ENCODE measurements at regions not wholly inside any gene's neighbourhood (a gene's known extent, or its start where the extent isn't known, plus 50 kb on each side); places are given as distances from the start of the nearest gene placed in this dataset.

DNA sequence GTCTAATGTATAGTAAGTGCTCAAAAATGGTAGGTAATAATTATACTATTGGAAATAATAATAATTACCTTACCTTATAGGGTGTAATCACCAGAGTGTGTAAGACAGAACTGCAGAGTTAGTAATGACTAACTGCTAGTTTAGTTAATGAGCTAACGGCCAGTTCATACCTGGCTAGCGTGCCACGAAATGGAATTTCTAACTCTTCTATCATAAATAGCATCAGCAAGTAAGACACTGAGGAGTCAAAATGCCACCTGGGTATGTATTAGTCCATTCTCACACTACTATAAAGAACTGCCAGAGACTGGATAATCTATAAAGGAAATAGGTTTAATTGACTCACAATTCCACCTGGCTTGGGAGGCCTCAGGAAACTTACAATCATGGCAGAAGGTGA is 63.4 kb upstream of the CEP85L start (continued):
- TF ChIP-seq, protein P1, sequence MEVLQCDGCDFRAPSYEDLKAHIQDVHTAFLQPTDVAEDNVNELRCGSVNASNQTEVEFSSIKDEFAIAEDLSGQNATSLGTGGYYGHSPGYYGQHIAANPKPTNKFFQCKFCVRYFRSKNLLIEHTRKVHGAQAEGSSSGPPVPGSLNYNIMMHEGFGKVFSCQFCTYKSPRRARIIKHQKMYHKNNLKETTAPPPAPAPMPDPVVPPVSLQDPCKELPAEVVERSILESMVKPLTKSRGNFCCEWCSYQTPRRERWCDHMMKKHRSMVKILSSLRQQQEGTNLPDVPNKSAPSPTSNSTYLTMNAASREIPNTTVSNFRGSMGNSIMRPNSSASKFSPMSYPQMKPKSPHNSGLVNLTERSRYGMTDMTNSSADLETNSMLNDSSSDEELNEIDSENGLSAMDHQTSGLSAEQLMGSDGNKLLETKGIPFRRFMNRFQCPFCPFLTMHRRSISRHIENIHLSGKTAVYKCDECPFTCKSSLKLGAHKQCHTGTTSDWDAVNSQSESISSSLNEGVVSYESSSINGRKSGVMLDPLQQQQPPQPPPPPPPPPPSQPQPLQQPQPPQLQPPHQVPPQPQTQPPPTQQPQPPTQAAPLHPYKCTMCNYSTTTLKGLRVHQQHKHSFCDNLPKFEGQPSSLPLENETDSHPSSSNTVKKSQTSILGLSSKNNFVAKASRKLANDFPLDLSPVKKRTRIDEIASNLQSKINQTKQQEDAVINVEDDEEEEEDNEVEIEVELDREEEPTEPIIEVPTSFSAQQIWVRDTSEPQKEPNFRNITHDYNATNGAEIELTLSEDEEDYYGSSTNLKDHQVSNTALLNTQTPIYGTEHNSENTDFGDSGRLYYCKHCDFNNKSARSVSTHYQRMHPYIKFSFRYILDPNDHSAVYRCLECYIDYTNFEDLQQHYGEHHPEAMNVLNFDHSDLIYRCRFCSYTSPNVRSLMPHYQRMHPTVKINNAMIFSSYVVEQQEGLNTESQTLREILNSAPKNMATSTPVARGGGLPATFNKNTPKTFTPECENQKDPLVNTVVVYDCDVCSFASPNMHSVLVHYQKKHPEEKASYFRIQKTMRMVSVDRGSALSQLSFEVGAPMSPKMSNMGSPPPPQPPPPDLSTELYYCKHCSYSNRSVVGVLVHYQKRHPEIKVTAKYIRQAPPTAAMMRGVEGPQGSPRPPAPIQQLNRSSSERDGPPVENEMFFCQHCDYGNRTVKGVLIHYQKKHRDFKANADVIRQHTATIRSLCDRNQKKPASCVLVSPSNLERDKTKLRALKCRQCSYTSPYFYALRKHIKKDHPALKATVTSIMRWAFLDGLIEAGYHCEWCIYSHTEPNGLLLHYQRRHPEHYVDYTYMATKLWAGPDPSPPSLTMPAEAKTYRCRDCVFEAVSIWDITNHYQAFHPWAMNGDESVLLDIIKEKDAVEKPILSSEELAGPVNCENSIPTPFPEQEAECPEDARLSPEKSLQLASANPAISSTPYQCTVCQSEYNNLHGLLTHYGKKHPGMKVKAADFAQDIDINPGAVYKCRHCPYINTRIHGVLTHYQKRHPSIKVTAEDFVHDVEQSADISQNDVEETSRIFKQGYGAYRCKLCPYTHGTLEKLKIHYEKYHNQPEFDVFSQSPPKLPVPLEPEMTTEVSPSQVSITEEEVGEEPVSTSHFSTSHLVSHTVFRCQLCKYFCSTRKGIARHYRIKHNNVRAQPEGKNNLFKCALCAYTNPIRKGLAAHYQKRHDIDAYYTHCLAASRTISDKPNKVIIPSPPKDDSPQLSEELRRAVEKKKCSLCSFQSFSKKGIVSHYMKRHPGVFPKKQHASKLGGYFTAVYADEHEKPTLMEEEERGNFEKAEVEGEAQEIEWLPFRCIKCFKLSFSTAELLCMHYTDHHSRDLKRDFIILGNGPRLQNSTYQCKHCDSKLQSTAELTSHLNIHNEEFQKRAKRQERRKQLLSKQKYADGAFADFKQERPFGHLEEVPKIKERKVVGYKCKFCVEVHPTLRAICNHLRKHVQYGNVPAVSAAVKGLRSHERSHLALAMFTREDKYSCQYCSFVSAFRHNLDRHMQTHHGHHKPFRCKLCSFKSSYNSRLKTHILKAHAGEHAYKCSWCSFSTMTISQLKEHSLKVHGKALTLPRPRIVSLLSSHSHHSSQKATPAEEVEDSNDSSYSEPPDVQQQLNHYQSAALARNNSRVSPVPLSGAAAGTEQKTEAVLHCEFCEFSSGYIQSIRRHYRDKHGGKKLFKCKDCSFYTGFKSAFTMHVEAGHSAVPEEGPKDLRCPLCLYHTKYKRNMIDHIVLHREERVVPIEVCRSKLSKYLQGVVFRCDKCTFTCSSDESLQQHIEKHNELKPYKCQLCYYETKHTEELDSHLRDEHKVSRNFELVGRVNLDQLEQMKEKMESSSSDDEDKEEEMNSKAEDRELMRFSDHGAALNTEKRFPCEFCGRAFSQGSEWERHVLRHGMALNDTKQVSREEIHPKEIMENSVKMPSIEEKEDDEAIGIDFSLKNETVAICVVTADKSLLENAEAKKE (CRISPR knock-in tag; IDR thresholded peaks at IDR 0.05), result no peak
- TF ChIP-seq, protein P2, sequence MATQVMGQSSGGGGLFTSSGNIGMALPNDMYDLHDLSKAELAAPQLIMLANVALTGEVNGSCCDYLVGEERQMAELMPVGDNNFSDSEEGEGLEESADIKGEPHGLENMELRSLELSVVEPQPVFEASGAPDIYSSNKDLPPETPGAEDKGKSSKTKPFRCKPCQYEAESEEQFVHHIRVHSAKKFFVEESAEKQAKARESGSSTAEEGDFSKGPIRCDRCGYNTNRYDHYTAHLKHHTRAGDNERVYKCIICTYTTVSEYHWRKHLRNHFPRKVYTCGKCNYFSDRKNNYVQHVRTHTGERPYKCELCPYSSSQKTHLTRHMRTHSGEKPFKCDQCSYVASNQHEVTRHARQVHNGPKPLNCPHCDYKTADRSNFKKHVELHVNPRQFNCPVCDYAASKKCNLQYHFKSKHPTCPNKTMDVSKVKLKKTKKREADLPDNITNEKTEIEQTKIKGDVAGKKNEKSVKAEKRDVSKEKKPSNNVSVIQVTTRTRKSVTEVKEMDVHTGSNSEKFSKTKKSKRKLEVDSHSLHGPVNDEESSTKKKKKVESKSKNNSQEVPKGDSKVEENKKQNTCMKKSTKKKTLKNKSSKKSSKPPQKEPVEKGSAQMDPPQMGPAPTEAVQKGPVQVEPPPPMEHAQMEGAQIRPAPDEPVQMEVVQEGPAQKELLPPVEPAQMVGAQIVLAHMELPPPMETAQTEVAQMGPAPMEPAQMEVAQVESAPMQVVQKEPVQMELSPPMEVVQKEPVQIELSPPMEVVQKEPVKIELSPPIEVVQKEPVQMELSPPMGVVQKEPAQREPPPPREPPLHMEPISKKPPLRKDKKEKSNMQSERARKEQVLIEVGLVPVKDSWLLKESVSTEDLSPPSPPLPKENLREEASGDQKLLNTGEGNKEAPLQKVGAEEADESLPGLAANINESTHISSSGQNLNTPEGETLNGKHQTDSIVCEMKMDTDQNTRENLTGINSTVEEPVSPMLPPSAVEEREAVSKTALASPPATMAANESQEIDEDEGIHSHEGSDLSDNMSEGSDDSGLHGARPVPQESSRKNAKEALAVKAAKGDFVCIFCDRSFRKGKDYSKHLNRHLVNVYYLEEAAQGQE (IDR thresholded peaks at IDR 0.05; ENCODE audit: unreplicated experiment), result no peak

DNA sequence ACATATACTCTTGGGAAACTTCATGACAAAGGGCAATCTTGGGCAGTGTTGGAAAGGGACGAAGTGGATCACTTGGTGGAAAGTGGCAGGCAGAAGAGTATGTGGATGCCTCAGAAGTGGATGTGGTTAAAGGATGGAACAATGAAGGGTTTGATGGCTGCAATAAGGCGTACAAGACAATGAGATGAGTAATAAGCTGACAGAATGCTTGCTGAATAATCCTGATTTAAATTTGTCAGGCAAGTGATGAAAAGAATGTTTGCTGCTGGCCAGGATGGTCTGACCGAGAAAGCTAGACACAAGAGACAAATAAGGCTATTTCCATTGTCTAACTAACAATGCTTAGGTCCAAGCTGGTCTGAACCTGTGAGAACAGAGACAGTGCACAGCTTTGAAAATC is 61.6 kb upstream of the CEP85L start:
- H3K36me3 Mint-ChIP-seq (ENCODE audit: low read depth), result no peaks in the 10 kb centered on the region
- peaks cover 14% of the 10 kb centered on the region for H3K4me1 Mint-ChIP-seq
- Histone ChIP-seq H3K4me3 (no peak overlapping the region), H3K4me1 (ENCODE audit: insufficient read depth) (peaks cover 18% of the 10 kb centered on the region), H3K27ac (ENCODE audit: low read depth) (no peak overlapping the region), H3F3A (replicated peaks; ENCODE audit: low read depth) (no peaks in the 10 kb centered on the region), H4K20me1 (replicated peaks; ENCODE audit: insufficient read depth) (no peaks in the 10 kb centered on the region), H2AFZ (no peak overlapping the region), H3K9me2 (ENCODE audit: insufficient read depth) (no peaks in the 10 kb centered on the region), H3K27me3 (ENCODE audit: insufficient read depth) (no peaks in the 10 kb centered on the region), H3K36me3 (ENCODE audit: insufficient read depth) (no peaks in the 10 kb centered on the region), H3K79me2 (replicated peaks; ENCODE audit: insufficient read depth) (no peaks in the 10 kb centered on the region), H3K4me2 (no peak overlapping the region)
- peaks cover 1% of the 10 kb centered on the region for H3K27me3 Mint-ChIP-seq (ENCODE audit: insufficient read depth, low read depth, poor library complexity)
- ATAC-seq (no peak), DNase-seq (ENCODE audit: low spot score) (no peak)
- H3K27ac Mint-ChIP-seq, result no peak overlapping the region
- H3K4me3 Mint-ChIP-seq, result no peak overlapping the region
- H3K9me3 Mint-ChIP-seq, result no peaks in the 10 kb centered on the region
- TF ChIP-seq ZNF114 (CRISPR knock-in tag; IDR thresholded peaks at IDR 0.05) (no peak), JUNB (IDR thresholded peaks at IDR 0.05; ENCODE audit: unreplicated experiment) (no peak), POLR2AphosphoS5 (IDR thresholded peaks at IDR 0.05; ENCODE audit: low read depth) (no peak), EZH2 (IDR thresholded peaks at IDR 0.05; ENCODE audit: low read depth, unreplicated experiment) (no peak)
- TF ChIP-seq, protein P1 (CRISPR knock-in tag; IDR thresholded peaks at IDR 0.05), result no peak
